ENCODE measurements at regions not wholly inside any gene's neighbourhood (a gene's known extent, or its start where the extent isn't known, plus 50 kb on each side); places are given as distances from the start of the nearest gene placed in this dataset.

DNA sequence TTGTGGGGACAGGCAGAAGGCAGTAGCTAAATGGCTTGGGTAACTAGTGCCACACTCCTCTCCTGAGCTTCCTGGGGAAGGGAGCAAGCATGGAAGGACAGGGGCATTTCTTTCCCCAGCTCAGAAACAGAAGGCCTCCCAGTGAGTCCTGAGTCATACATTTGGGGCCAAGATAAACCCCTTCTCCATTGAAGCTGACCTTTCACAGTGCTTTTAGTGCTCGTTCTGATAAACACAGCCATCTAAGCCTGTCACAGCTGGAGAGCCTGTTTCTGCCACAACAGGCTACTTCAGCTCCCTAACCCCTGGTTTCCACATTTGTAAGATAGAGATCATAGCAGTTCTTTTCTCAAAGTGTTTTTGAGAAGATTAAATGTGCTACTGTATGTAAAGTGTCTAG, 374.0 kb downstream of the LMX1A start:
- FAIRE-seq, result no peak
- no peak overlapping the region for H3K4me2 ChIP-seq (ENCODE audit: low read depth, low read length)
- intact Hi-C loops (cut with micrococcal nuclease; ENCODE audit: unreplicated experiment), result no loop called here
- in situ Hi-C loops (cut with HindIII; ENCODE audit: extremely low pct_ligation_motif_present, low pct_unique_long_range_greater_than_20kb), result no loop called here
- DNase-seq (ENCODE audit: low spot score), result no peak
- no CpG with 5 or more reads among the region's 1 CpG for WGBS (ENCODE audit: low lambda C conversion rate)
- no peaks in the 10 kb centered on the region for H3K36me3 ChIP-seq (replicated peaks in 1 of 2; ENCODE audit: control insufficient read depth in 1 of 2, insufficient read depth in 2 of 2, low read length in 2 of 2)
- H3K27me3 ChIP-seq (ENCODE audit: control insufficient read depth in 1 of 2, insufficient read depth in 2 of 2, low read length in 2 of 2), result no peaks in the 10 kb centered on the region
- no peak overlapping the region for H3K4me3 ChIP-seq (replicated peaks in 1 of 3; ENCODE audit: insufficient read depth in 1 of 3, low read depth in 2 of 3, low read length in 3 of 3)
- ATAC-seq, result no peak
- H3K27ac ChIP-seq (ENCODE audit: extremely low read length, insufficient read depth, low read length), result no peak overlapping the region
- BruUV-seq (replicated peaks), result no TSS peak
- H3K4me1 ChIP-seq (ENCODE audit: insufficient read depth, low read length), result no peaks in the 10 kb centered on the region
- POLR2A ChIA-PET, result no interaction called here
- no peak overlapping the region for H2AFZ ChIP-seq (ENCODE audit: low read length)
- CTCF ChIA-PET (ENCODE audit: low intra/inter-chr PET ratio, low total read pairs), result no interaction called here
- H4K20me1 ChIP-seq (ENCODE audit: insufficient read depth, low read length), result no peaks in the 10 kb centered on the region
- no peaks in the 10 kb centered on the region for H3K79me2 ChIP-seq (ENCODE audit: insufficient read depth, low read length)
- no peak overlapping the region for H3K9ac ChIP-seq (ENCODE audit: insufficient read depth, low read depth, low read length)
- no peak for TF ChIP-seq ZNF235 (CRISPR knock-in tag; IDR thresholded peaks at IDR 0.05; ENCODE audit: borderline replicate concordance)
- TF ChIP-seq WIZ (CRISPR knock-in tag; IDR thresholded peaks at IDR 0.05), result no peak
- TF ChIP-seq RBFOX2 (IDR thresholded peaks at IDR 0.05; ENCODE audit: low read depth, low read length), result no peak
- no peak for TF ChIP-seq ZNF484 (CRISPR knock-in tag; IDR thresholded peaks at IDR 0.05; ENCODE audit: borderline replicate concordance, low read depth)
- TF ChIP-seq ZNF317 (CRISPR knock-in tag; IDR thresholded peaks at IDR 0.05), result no peak
- no peak for TF ChIP-seq ZMAT3 (CRISPR knock-in tag; conservative IDR thresholded peaks at IDR 0.05)
- TF ChIP-seq RELA (CRISPR knock-in tag; IDR thresholded peaks at IDR 0.05), result no peak
- no peak for TF ChIP-seq ZNF33A (CRISPR knock-in tag; IDR thresholded peaks at IDR 0.05; ENCODE audit: borderline replicate concordance)
- no peaks in the 10 kb centered on the region for H3K9me3 ChIP-seq (ENCODE audit: low read length)

DNA sequence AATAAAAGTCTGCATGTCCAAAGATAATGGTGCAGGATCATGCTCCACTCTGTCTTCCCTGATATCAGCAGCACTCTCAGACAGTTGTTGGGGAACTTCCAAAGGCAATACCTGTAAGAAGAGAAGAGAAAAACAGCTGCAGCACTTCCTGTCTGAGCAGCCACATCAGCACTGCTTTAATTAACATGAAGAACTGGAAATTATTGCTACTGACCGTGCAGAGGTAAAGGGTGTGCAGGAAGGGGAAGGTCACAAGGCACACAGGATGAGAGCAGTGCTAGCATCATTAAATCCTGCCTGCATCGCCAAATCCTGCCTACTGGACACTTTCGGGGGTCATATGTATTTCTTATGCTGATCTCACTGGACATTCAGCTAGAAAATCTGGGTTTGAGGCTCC, 379.0 kb downstream of the LMX1A start:
- Histone ChIP-seq H3K36me3 (replicated peaks in 1 of 2; ENCODE audit: control insufficient read depth in 1 of 2, insufficient read depth in 2 of 2, low read length in 2 of 2) (no peaks in the 10 kb centered on the region), H3K9ac (ENCODE audit: insufficient read depth, low read depth, low read length) (no peak overlapping the region), H3K4me1 (ENCODE audit: insufficient read depth, low read length) (no peaks in the 10 kb centered on the region), H3K9me3 (ENCODE audit: low read length) (no peaks in the 10 kb centered on the region), H4K20me1 (ENCODE audit: insufficient read depth, low read length) (no peaks in the 10 kb centered on the region), H3K79me2 (ENCODE audit: insufficient read depth, low read length) (no peaks in the 10 kb centered on the region), H3K27ac (ENCODE audit: extremely low read length, insufficient read depth, low read length) (no peak overlapping the region), H2AFZ (ENCODE audit: low read length) (no peak overlapping the region), H3K27me3 (ENCODE audit: control insufficient read depth in 1 of 2, insufficient read depth in 2 of 2, low read length in 2 of 2) (no peaks in the 10 kb centered on the region), H3K4me2 (ENCODE audit: low read depth, low read length) (no peak overlapping the region), H3K4me3 (replicated peaks in 1 of 3; ENCODE audit: insufficient read depth in 1 of 3, low read depth in 2 of 3, low read length in 3 of 3) (no peak overlapping the region)
- FAIRE-seq (no peak), DNase-seq (ENCODE audit: low spot score) (no peak), ATAC-seq (no peak)
- ChIA-PET POLR2A (no interaction called here), CTCF (ENCODE audit: low intra/inter-chr PET ratio, low total read pairs) (no interaction called here)
- intact Hi-C loops (cut with micrococcal nuclease; ENCODE audit: unreplicated experiment), result no loop called here
- no TSS peak for BruUV-seq (replicated peaks)
- WGBS (ENCODE audit: low lambda C conversion rate), result 0% methylated on average over 3 of the region's 3 CpGs
- in situ Hi-C loops (cut with HindIII; ENCODE audit: extremely low pct_ligation_motif_present, low pct_unique_long_range_greater_than_20kb), result no loop called here
- TF ChIP-seq NFE2 (CRISPR knock-in tag; IDR thresholded peaks at IDR 0.05) (no peak), DNMT3B (CRISPR knock-in tag; conservative IDR thresholded peaks at IDR 0.05) (no peak), ZNF709 (CRISPR knock-in tag; IDR thresholded peaks at IDR 0.05) (no peak), TBX2 (CRISPR knock-in tag; IDR thresholded peaks at IDR 0.05; ENCODE audit: borderline replicate concordance) (no peak), THAP11 (CRISPR knock-in tag; IDR thresholded peaks at IDR 0.05) (no peak), CCDC6 (CRISPR knock-in tag; IDR thresholded peaks at IDR 0.05) (no peak), ZNF678 (CRISPR knock-in tag; IDR thresholded peaks at IDR 0.05) (no peak), ZMYM2 (CRISPR knock-in tag; IDR thresholded peaks at IDR 0.05) (no peak), POLR2AphosphoS2 (IDR thresholded peaks at IDR 0.05; ENCODE audit: low read depth, low read length) (no peak)
- TF ChIP-seq, protein P1, sequence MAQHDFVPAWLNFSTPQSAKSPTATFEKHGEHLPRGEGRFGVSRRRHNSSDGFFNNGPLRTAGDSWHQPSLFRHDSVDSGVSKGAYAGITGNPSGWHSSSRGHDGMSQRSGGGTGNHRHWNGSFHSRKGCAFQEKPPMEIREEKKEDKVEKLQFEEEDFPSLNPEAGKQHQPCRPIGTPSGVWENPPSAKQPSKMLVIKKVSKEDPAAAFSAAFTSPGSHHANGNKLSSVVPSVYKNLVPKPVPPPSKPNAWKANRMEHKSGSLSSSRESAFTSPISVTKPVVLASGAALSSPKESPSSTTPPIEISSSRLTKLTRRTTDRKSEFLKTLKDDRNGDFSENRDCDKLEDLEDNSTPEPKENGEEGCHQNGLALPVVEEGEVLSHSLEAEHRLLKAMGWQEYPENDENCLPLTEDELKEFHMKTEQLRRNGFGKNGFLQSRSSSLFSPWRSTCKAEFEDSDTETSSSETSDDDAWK (CRISPR knock-in tag; IDR thresholded peaks at IDR 0.05), result no peak
